ENCODE measurements at regions not wholly inside any gene's neighbourhood (a gene's known extent, or its start where the extent isn't known, plus 50 kb on each side); places are given as distances from the start of the nearest gene placed in this dataset.

DNA sequence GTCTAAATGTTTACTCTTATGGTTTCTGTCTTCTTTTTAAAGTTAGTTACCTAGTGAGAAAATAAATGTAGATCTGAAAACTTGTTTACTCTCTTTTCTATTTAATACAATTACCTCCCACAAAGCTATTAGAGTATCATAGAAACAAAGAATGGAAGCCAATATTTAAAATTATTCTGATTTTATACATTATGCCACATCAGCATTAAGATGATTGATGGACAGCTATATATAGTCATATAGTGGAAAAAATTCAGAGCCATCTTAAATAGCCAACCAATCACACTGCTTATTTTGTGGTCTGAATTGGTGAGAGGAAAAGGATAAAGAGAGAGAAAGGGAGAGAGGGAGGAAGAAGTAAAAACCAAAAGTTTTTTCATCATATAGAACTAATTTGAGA, 1101.8 kb downstream of the PCDH19 start:
- no peaks in the 10 kb centered on the region for H3K4me1 ChIP-seq (ENCODE audit: control insufficient read depth in 1 of 2, insufficient read depth in 2 of 2, low read length in 2 of 2)
- ATAC-seq (no peak), DNase-seq (ENCODE audit: low read depth, low spot score) (no peak)
- H3K9me3 ChIP-seq (ENCODE audit: control insufficient read depth in 1 of 2, insufficient read depth in 1 of 2, low read depth in 1 of 2, low read length in 2 of 2), result no peaks in the 10 kb centered on the region
- H4K20me1 ChIP-seq (ENCODE audit: insufficient read depth), result no peaks in the 10 kb centered on the region
- no peak overlapping the region for H3K4me2 ChIP-seq (ENCODE audit: low read length)
- H3K9ac ChIP-seq (ENCODE audit: low read length), result no peak overlapping the region
- H3K27ac ChIP-seq (ENCODE audit: low read depth, low read length), result no peak overlapping the region
- H2AFZ ChIP-seq (ENCODE audit: low read depth, low read length, poor library complexity, severe bottlenecking), result no peak overlapping the region
- ChIA-PET POLR2A (no interaction called here), CTCF (no interaction called here), RAD21 (ENCODE audit: low non-redundant PET in 1 of 2, low total read pairs in 2 of 2, uncharacterized antibody in 2 of 2, unreplicated experiment in 2 of 2) (no interaction called here)
- H3K9me2 ChIP-seq (ENCODE audit: insufficient read depth), result no peaks in the 10 kb centered on the region
- H3K79me2 ChIP-seq (ENCODE audit: insufficient read depth, low read length), result no peaks in the 10 kb centered on the region
- intact Hi-C loops (cut with micrococcal nuclease), result no loop called here
- no peaks in the 10 kb centered on the region for H3K27me3 ChIP-seq (ENCODE audit: insufficient read depth, low read length)
- BruUV-seq (replicated peaks), result no TSS peak
- no peaks in the 10 kb centered on the region for H3K36me3 ChIP-seq (ENCODE audit: control insufficient read depth in 1 of 2, insufficient read depth in 2 of 2, low read length in 2 of 2)
- H3K4me3 ChIP-seq (replicated peaks in 1 of 2; ENCODE audit: low read depth in 1 of 2, low read length in 2 of 2), result no peak overlapping the region
- TF ChIP-seq ZFX (IDR thresholded peaks at IDR 0.05), result no peak
- no peak for TF ChIP-seq JUND (IDR thresholded peaks at IDR 0.05)
- TF ChIP-seq CBX3 (IDR thresholded peaks at IDR 0.05; ENCODE audit: low read depth), result no peak

DNA sequence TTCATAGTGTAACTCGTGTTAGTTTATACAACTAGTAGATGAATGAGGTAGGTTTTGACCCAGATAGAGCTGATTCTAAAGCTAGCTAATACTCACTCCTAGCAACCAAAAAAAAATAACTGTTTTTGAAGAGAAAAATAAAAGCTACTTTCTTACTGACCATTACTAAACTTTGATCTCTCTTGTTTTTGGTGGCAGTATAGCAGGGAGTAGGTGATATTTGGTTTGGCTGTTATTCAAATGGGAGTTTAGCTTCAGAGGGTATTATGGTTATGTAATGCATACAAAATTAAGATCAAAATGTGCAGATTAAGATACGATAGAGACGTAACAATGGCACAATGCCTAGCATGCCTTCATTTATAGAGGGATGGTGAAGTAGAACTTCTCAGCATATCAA, 1104.5 kb downstream of the PCDH19 start:
- Histone ChIP-seq H3K27me3 (ENCODE audit: insufficient read depth, low read length) (no peaks in the 10 kb centered on the region), H3K9me2 (ENCODE audit: insufficient read depth) (no peaks in the 10 kb centered on the region), H3K4me2 (ENCODE audit: low read length) (no peak overlapping the region), H3K4me3 (replicated peaks in 1 of 2; ENCODE audit: low read depth in 1 of 2, low read length in 2 of 2) (no peak overlapping the region), H4K20me1 (ENCODE audit: insufficient read depth) (no peaks in the 10 kb centered on the region), H3K4me1 (ENCODE audit: control insufficient read depth in 1 of 2, insufficient read depth in 2 of 2, low read length in 2 of 2) (no peaks in the 10 kb centered on the region), H3K9me3 (ENCODE audit: control insufficient read depth in 1 of 2, insufficient read depth in 1 of 2, low read depth in 1 of 2, low read length in 2 of 2) (no peaks in the 10 kb centered on the region), H3K9ac (ENCODE audit: low read length) (no peak overlapping the region), H2AFZ (ENCODE audit: low read depth, low read length, poor library complexity, severe bottlenecking) (no peak overlapping the region), H3K27ac (ENCODE audit: low read depth, low read length) (no peak overlapping the region), H3K36me3 (ENCODE audit: control insufficient read depth in 1 of 2, insufficient read depth in 2 of 2, low read length in 2 of 2) (no peaks in the 10 kb centered on the region), H3K79me2 (ENCODE audit: insufficient read depth, low read length) (no peaks in the 10 kb centered on the region)
- no TSS peak for BruUV-seq (replicated peaks)
- DNase-seq (ENCODE audit: low read depth, low spot score), result no peak
- intact Hi-C loops (cut with micrococcal nuclease), result no loop called here
- ChIA-PET RAD21 (ENCODE audit: low non-redundant PET in 1 of 2, low total read pairs in 2 of 2, uncharacterized antibody in 2 of 2, unreplicated experiment in 2 of 2) (no interaction called here), POLR2A (no interaction called here), CTCF (no interaction called here)
- no peak for TF ChIP-seq ELF1 (IDR thresholded peaks at IDR 0.05; ENCODE audit: borderline replicate concordance, low read depth)
- TF ChIP-seq JUND (IDR thresholded peaks at IDR 0.05), result no peak
- ATAC-seq, result no peak

DNA sequence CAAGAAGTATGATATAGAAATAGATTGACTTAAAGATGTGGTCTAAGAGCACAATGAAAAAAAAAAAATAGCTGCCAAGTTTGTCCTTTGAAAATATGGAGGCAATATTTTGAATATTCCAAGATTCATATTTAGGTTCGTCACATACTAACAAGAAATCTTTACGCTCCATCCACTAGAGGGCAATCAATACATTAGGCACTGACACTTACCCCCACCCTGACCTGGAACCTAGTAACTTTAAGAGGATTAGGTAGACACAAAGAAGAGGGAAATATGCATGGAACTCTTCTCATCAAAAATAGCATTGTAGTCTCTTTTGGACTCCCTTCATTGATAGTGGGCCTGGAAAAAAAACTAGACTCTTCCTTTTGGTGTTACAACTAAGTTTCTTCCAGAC, 1108.1 kb downstream of the PCDH19 start:
- intact Hi-C loops (cut with micrococcal nuclease), result no loop called here
- no TSS peak for BruUV-seq (replicated peaks)
- no peak for ATAC-seq
- no peak overlapping the region for H3K9ac ChIP-seq (ENCODE audit: low read length)
- ChIA-PET POLR2A (no interaction called here), RAD21 (ENCODE audit: low non-redundant PET in 1 of 2, low total read pairs in 2 of 2, uncharacterized antibody in 2 of 2, unreplicated experiment in 2 of 2) (no interaction called here), CTCF (no interaction called here)
- H3K4me3 ChIP-seq (replicated peaks in 1 of 2; ENCODE audit: low read depth in 1 of 2, low read length in 2 of 2), result no peak overlapping the region
- no peaks in the 10 kb centered on the region for H3K27me3 ChIP-seq (ENCODE audit: insufficient read depth, low read length)
- no peak overlapping the region for H3K4me2 ChIP-seq (ENCODE audit: low read length)
- no peaks in the 10 kb centered on the region for H3K79me2 ChIP-seq (ENCODE audit: insufficient read depth, low read length)
- DNase-seq (ENCODE audit: low read depth, low spot score), result no peak
- H3K9me3 ChIP-seq (ENCODE audit: control insufficient read depth in 1 of 2, insufficient read depth in 1 of 2, low read depth in 1 of 2, low read length in 2 of 2), result no peaks in the 10 kb centered on the region
- H3K36me3 ChIP-seq (ENCODE audit: control insufficient read depth in 1 of 2, insufficient read depth in 2 of 2, low read length in 2 of 2), result no peaks in the 10 kb centered on the region
- H2AFZ ChIP-seq (ENCODE audit: low read depth, low read length, poor library complexity, severe bottlenecking), result no peak overlapping the region
- no peaks in the 10 kb centered on the region for H4K20me1 ChIP-seq (ENCODE audit: insufficient read depth)
- H3K9me2 ChIP-seq (ENCODE audit: insufficient read depth), result no peaks in the 10 kb centered on the region
- H3K27ac ChIP-seq (ENCODE audit: low read depth, low read length), result no peak overlapping the region
- H3K4me1 ChIP-seq (ENCODE audit: control insufficient read depth in 1 of 2, insufficient read depth in 2 of 2, low read length in 2 of 2), result no peaks in the 10 kb centered on the region
- TF ChIP-seq, protein P1, sequence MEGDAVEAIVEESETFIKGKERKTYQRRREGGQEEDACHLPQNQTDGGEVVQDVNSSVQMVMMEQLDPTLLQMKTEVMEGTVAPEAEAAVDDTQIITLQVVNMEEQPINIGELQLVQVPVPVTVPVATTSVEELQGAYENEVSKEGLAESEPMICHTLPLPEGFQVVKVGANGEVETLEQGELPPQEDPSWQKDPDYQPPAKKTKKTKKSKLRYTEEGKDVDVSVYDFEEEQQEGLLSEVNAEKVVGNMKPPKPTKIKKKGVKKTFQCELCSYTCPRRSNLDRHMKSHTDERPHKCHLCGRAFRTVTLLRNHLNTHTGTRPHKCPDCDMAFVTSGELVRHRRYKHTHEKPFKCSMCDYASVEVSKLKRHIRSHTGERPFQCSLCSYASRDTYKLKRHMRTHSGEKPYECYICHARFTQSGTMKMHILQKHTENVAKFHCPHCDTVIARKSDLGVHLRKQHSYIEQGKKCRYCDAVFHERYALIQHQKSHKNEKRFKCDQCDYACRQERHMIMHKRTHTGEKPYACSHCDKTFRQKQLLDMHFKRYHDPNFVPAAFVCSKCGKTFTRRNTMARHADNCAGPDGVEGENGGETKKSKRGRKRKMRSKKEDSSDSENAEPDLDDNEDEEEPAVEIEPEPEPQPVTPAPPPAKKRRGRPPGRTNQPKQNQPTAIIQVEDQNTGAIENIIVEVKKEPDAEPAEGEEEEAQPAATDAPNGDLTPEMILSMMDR (IDR thresholded peaks at IDR 0.05 in 2 of 3, conservative IDR thresholded peaks at IDR 0.05 in 1 of 3; ENCODE audit: borderline replicate concordance in 1 of 3, insufficient read depth in 1 of 3, low read depth in 2 of 3, low read length in 2 of 3), result no peak; a peak in 1 of 6 replicates
- TF ChIP-seq CEBPB (IDR thresholded peaks at IDR 0.05; ENCODE audit: low read depth), result no peak
- TF ChIP-seq EGR1 (IDR thresholded peaks at IDR 0.05; ENCODE audit: low read depth), result no peak
- no peak for TF ChIP-seq SP1 (IDR thresholded peaks at IDR 0.05; ENCODE audit: low read depth)
- TF ChIP-seq, protein P2, sequence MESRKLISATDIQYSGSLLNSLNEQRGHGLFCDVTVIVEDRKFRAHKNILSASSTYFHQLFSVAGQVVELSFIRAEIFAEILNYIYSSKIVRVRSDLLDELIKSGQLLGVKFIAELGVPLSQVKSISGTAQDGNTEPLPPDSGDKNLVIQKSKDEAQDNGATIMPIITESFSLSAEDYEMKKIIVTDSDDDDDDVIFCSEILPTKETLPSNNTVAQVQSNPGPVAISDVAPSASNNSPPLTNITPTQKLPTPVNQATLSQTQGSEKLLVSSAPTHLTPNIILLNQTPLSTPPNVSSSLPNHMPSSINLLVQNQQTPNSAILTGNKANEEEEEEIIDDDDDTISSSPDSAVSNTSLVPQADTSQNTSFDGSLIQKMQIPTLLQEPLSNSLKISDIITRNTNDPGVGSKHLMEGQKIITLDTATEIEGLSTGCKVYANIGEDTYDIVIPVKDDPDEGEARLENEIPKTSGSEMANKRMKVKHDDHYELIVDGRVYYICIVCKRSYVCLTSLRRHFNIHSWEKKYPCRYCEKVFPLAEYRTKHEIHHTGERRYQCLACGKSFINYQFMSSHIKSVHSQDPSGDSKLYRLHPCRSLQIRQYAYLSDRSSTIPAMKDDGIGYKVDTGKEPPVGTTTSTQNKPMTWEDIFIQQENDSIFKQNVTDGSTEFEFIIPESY (IDR thresholded peaks at IDR 0.05; ENCODE audit: extremely low read depth, insufficient replicate concordance, low read length), result no peak
- no peak for TF ChIP-seq RAD21 (IDR thresholded peaks at IDR 0.05; ENCODE audit: low read depth)
- TF ChIP-seq TCF7L2 (IDR thresholded peaks at IDR 0.05; ENCODE audit: borderline replicate concordance, extremely low read depth, insufficient read depth, insufficient read length), result no peak
- TF ChIP-seq, protein P3, sequence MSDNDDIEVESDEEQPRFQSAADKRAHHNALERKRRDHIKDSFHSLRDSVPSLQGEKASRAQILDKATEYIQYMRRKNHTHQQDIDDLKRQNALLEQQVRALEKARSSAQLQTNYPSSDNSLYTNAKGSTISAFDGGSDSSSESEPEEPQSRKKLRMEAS (IDR thresholded peaks at IDR 0.05), result no peak
